ENCODE measurements at regions not wholly inside any gene's neighbourhood (a gene's known extent, or its start where the extent isn't known, plus 50 kb on each side); places are given as distances from the start of the nearest gene placed in this dataset.

DNA sequence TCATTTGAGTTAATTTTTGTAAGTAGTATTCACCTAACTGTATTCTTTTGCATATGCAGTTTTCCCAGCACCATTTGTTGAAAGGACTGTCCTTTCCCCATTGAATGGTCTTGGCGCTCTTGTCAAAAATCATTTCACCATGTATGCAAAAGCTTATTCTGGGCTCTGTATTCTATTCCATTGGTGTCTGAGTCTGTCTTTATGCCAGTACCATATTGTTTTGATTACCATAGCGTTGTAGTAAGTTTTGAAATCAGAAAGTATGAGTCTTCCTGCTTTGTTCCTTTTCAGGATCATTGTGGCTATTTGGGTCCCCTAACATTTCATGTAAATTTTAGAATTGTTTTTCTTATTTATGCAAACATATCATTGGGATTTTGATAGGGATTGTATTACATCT, 508.7 kb upstream of the RGS6 start:
- TF ChIP-seq POLR2A (IDR thresholded peaks at IDR 0.05; ENCODE audit: low read length) = no peak
- no peak for TF ChIP-seq GATA1 (IDR thresholded peaks at IDR 0.05; ENCODE audit: low read depth, low read length)

Data from erythroblast (primary cell).